Upper lobe of left lung (tissue), 4 donors: ENCODE measurements at regions not wholly inside any gene's neighbourhood (a gene's known extent, or its start where the extent isn't known, plus 50 kb on each side); places are given as distances from the start of the nearest gene placed in this dataset.

Experiments used
- POLR2A ChIP-seq, 4 donors: fragments of 450-650 bp; IDR thresholded peaks; one replicate each; pipeline ENCODE4 v1.5.1; 2016 to 2017; ENCODE audit warnings: antibody characterized with exemption in 4 of 4, mild to moderate bottlenecking in 2 of 4
- POLR2AphosphoS5 ChIP-seq, 2 donors: sonication (generic); formaldehyde crosslinking; IDR thresholded peaks; one replicate each; pipeline ENCODE4 v1.5.1; 2017; ENCODE audit warnings: antibody characterized with exemption in 2 of 2
- TF ChIP-seq, protein P1 (sequence below), 6 experiments: fragments of 450-650 bp in 4 of 6; fragments of 200-600 bp in 2 of 6; sonication (generic) in 2 of 6; IDR thresholded peaks; one replicate each; pipeline ENCODE4 v1.5.1; 2016 to 2019; ENCODE audit warnings: antibody characterized with exemption in 6 of 6

DNA sequence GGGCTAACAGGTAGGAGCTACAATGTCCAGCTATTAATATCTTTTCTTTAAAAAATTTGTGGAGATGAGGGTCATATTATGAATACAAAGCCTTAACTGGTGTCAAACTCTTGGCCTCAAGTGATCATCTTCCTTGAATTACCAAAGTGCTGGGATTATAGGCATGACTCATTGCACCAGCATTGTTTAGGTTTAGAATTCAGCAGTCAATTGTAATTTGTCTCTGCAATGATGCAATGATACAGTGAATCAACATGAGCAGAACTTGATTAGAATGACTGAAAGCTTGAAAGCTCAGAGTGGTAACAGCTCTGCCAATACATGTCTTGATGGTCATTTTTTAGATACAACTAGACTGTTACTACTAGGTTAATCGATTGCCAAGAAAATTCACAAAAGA lies 752.8 kb upstream of the MIR17HG start:
- TF ChIP-seq, protein P1, sequence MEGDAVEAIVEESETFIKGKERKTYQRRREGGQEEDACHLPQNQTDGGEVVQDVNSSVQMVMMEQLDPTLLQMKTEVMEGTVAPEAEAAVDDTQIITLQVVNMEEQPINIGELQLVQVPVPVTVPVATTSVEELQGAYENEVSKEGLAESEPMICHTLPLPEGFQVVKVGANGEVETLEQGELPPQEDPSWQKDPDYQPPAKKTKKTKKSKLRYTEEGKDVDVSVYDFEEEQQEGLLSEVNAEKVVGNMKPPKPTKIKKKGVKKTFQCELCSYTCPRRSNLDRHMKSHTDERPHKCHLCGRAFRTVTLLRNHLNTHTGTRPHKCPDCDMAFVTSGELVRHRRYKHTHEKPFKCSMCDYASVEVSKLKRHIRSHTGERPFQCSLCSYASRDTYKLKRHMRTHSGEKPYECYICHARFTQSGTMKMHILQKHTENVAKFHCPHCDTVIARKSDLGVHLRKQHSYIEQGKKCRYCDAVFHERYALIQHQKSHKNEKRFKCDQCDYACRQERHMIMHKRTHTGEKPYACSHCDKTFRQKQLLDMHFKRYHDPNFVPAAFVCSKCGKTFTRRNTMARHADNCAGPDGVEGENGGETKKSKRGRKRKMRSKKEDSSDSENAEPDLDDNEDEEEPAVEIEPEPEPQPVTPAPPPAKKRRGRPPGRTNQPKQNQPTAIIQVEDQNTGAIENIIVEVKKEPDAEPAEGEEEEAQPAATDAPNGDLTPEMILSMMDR (IDR thresholded peaks at IDR 0.05) = no peak
- no peak for TF ChIP-seq POLR2A (IDR thresholded peaks at IDR 0.05)
- TF ChIP-seq POLR2AphosphoS5 (IDR thresholded peaks at IDR 0.05) = no peak
